Small intestine (tissue), 7 donors: ENCODE measurements at regions not wholly inside any gene's neighbourhood (a gene's known extent, or its start where the extent isn't known, plus 50 kb on each side); places are given as distances from the start of the nearest gene placed in this dataset.

Experiments used
- DNase-seq, 2 donors: peaks; one replicate each; pipeline versions ENCODE4 v3.0.0 to v3.0.0-alpha.2; 2013
- FAIRE-seq: peaks from 2 replicates; lab custom pipeline; 2012; peaks lifted over from hg19 to GRCh38; lab: Jason Lieb, UNC
- H3K27ac ChIP-seq, 3 donors: one replicate each; pipeline ENCODE4 v1.5.1; 2013; ENCODE audit warnings: low read length in 2 of 3, mild to moderate bottlenecking in 2 of 3, control low read depth in 1 of 3, inconsistent platforms in 1 of 3, low read depth in 1 of 3, moderate library complexity in 1 of 3
- H3K27me3 ChIP-seq, 3 donors: one replicate each; pipeline ENCODE4 v1.6.1; 2013; ENCODE audit warnings: low read length in 3 of 3, inconsistent platforms in 1 of 3; ENCODE audit not compliant: control insufficient read depth in 3 of 3, insufficient read depth in 3 of 3
- H3K36me3 ChIP-seq, 3 donors: one replicate each; pipeline ENCODE4 v1.6.1; 2013; ENCODE audit warnings: low read length in 3 of 3, inconsistent platforms in 1 of 3, low read depth in 1 of 3, mild to moderate bottlenecking in 1 of 3, moderate library complexity in 1 of 3; ENCODE audit not compliant: control insufficient read depth in 3 of 3, insufficient read depth in 2 of 3
- H3K4me1 ChIP-seq, 3 donors: one replicate each; pipeline ENCODE4 v1.6.1; 2013; ENCODE audit warnings: low read length in 2 of 3, inconsistent platforms in 1 of 3, low read depth in 1 of 3, mild to moderate bottlenecking in 1 of 3, moderate library complexity in 1 of 3; ENCODE audit not compliant: control insufficient read depth in 3 of 3, insufficient read depth in 2 of 3
- H3K4me3 ChIP-seq, 3 donors: one replicate each; pipeline ENCODE4 v1.5.1; 2013; ENCODE audit warnings: low read length in 3 of 3, control low read depth in 1 of 3, inconsistent platforms in 1 of 3, low read depth in 1 of 3, mild to moderate bottlenecking in 1 of 3, moderate library complexity in 1 of 3
- H3K9me3 ChIP-seq, 2 donors: one replicate each; pipeline ENCODE4 v1.6.1; 2013; ENCODE audit warnings: low read depth in 1 of 2, low read length in 1 of 2; ENCODE audit not compliant: control insufficient read depth in 2 of 2, insufficient read depth in 1 of 2
- WGBS, 3 donors: extraction: QIAGEN DNeasy Blood & Tissue Kit; methylation state at CpG; one replicate each; pipeline ENCODE4 v1.1.7; 2013; 5-methylcytosine and 5-hydroxymethylcytosine counted together
- donor health status: healthy with polysubstance abuse.
- donor health status: control.
- donor health status: control.
- donor health status: Bipolar disorder and iron deficiency.
- donor health status: healthy.

- Histone ChIP-seq H3K36me3 (no peaks in the 10 kb centered on the region), H3K27me3 (no peaks in the 10 kb centered on the region), H3K4me1 (no peaks in the 10 kb centered on the region), H3K9me3 (no peaks in the 10 kb centered on the region), H3K27ac (no peak overlapping the region), H3K4me3 (no peak overlapping the region)
- FAIRE-seq: no peak
- no peak for DNase-seq
- 32 to 44% (median 43%) methylated on average over 3 of the region's 3 CpGs for WGBS, 3 donors
Measured at GRCh38 chr18:45119876-45120275, 439.2 kb downstream of the SETBP1 start.

DNA sequence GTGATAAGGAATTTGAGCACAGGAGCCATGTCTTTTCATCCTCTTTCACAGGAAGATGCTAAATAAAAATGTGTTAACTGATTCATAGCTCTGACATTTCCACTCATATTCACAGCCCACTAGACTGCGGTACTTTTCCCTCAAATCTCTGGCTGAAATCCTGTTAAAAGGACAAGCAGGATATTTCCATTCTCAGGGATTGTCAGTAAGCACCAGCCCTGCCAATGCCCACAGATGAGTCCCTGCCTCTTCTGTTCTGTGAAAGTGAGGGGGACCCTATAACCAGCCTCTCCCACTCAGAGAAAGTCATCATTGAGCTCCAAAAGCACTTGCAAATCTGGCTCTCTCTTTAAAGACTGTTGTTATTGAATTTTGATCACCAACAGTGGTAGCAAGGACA lies 440.5 kb downstream of the SETBP1 start:
- no peak for DNase-seq
- no peaks in the 10 kb centered on the region for H3K27me3 ChIP-seq
- no peaks in the 10 kb centered on the region for H3K36me3 ChIP-seq
- no peak for FAIRE-seq
- WGBS, 3 donors: 88 to 100% (median 96%) methylated on average over 1 of the region's 1 CpG
- no peaks in the 10 kb centered on the region for H3K4me1 ChIP-seq
- H3K4me3 ChIP-seq: no peak overlapping the region
- no peaks in the 10 kb centered on the region for H3K9me3 ChIP-seq
- no peak overlapping the region for H3K27ac ChIP-seq

GRCh38 chr18:45122506-45122905 lies 441.8 kb downstream of the SETBP1 start:
- no peak overlapping the region for H3K4me3 ChIP-seq
- H3K27ac ChIP-seq: no peak overlapping the region
- H3K36me3 ChIP-seq: no peaks in the 10 kb centered on the region
- 89 to 92% (median 92%) methylated on average over 1 of the region's 1 CpG for WGBS, 3 donors
- no peak for DNase-seq
- H3K9me3 ChIP-seq: no peaks in the 10 kb centered on the region
- H3K27me3 ChIP-seq: no peaks in the 10 kb centered on the region
- FAIRE-seq: no peak
- no peaks in the 10 kb centered on the region for H3K4me1 ChIP-seq

- no peak for DNase-seq
- Histone ChIP-seq H3K27me3 (no peaks in the 10 kb centered on the region), H3K4me3 (no peak overlapping the region), H3K36me3 (no peaks in the 10 kb centered on the region), H3K4me1 (peaks cover 0 to 6% (median 0%) of the 10 kb centered on the region in 3 donors), H3K9me3 (no peaks in the 10 kb centered on the region), H3K27ac (no peak overlapping the region)
- FAIRE-seq: no peak
Measured at GRCh38 chr18:45127405-45127804, 446.7 kb downstream of the SETBP1 start.

- Histone ChIP-seq H3K4me1 (peaks cover 0 to 6% (median 0%) of the 10 kb centered on the region in 3 donors), H3K4me3 (no peak overlapping the region), H3K27me3 (no peaks in the 10 kb centered on the region), H3K9me3 (no peaks in the 10 kb centered on the region), H3K27ac (no peak overlapping the region), H3K36me3 (no peaks in the 10 kb centered on the region)
- 88 to 93% (median 90%) methylated on average over 1 of the region's 1 CpG for WGBS, 3 donors
- FAIRE-seq (no peak), DNase-seq (no peak)
Measured at GRCh38 chr18:45133276-45133675, 452.6 kb downstream of the SETBP1 start.

DNA sequence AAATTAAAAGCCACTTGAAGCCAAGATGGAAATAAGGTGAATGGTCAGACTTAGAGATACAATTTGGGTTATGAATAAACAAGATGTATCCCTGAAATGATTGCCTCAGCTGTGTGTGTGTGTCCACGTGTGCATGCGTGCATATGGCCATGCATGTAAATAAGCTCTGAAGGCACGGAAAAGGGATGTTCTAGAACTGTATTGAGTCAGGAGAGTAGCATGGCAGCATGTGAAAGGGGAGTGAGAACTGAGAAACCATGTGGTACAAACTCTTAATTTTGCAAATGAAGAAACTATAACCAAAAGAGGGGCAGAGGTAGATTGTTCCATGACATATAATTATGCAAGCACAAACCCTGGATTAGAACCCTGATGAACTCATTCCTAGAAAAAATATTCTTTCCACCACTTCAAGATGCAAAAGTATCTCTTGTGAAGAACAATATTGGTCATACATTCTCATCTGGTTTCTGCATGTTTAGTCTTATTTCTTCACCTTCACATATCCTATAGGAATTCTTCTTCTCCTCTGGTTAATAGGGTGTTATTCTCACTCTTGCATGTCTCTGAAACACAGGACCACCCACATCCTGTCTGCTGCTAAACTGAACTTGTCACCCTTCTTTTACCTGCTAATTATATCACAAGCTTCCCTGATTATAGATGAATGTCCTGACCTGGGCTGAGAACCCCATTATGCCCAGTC lies 455.8 kb downstream of the SETBP1 start:
- FAIRE-seq (no peak), DNase-seq (no peak)
- 87 to 91% (median 89%) methylated on average over 3 of the region's 3 CpGs for WGBS, 3 donors

GRCh38 chr18:45137087-45137419 lies 456.4 kb downstream of the SETBP1 start:
- DNase-seq (no peak), FAIRE-seq (no peak)
- no peaks in the 10 kb centered on the region for H3K4me1 ChIP-seq
- H3K9me3 ChIP-seq: no peaks in the 10 kb centered on the region
- H3K27ac ChIP-seq: no peak overlapping the region
- H3K27me3 ChIP-seq: no peaks in the 10 kb centered on the region
- no peak overlapping the region for H3K4me3 ChIP-seq
- no peaks in the 10 kb centered on the region for H3K36me3 ChIP-seq

More for the DNA sequence above, 455.8 kb downstream of the SETBP1 start:
- Histone ChIP-seq H3K4me1 (no peaks in the 10 kb centered on the region), H3K27ac (no peak overlapping the region), H3K36me3 (no peaks in the 10 kb centered on the region), H3K9me3 (no peaks in the 10 kb centered on the region), H3K27me3 (no peaks in the 10 kb centered on the region), H3K4me3 (no peak overlapping the region)

- Histone ChIP-seq H3K4me3 (no peak overlapping the region), H3K27me3 (no peaks in the 10 kb centered on the region), H3K27ac (no peak overlapping the region), H3K36me3 (no peaks in the 10 kb centered on the region), H3K9me3 (no peaks in the 10 kb centered on the region), H3K4me1 (no peaks in the 10 kb centered on the region)
- DNase-seq: no peak
- WGBS, 3 donors: 81 to 91% (median 85%) methylated on average over 4 of the region's 4 CpGs
- no peak for FAIRE-seq
Measured at GRCh38 chr18:45139478-45139877, 458.8 kb downstream of the SETBP1 start.

DNA sequence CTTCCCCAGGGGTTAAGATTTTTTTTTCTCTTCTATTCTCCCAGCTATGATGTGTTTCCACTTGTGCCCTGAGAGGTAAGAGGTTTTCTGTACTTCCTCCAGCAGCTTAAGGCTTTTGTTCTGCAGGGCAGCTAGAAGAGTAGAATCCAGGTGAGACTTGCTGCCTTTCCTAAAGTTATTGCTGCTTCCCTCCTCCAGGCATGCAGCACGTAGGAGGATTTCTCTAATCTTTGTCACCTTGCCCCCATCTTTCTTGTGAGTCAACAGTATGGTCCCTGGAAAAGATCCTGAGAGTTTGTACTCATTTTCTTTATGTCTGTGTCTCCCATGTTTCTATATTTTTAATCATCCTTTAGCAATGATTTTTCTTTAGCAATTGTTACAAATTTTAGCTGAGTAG lies 462.2 kb downstream of the SETBP1 start:
- WGBS, 3 donors: 44 to 65% (median 59%) methylated on average over 1 of the region's 1 CpG
- Histone ChIP-seq H3K36me3 (no peaks in the 10 kb centered on the region), H3K27me3 (no peaks in the 10 kb centered on the region), H3K27ac (no peak overlapping the region), H3K9me3 (no peaks in the 10 kb centered on the region), H3K4me1 (no peaks in the 10 kb centered on the region), H3K4me3 (no peak overlapping the region)
- DNase-seq (no peak), FAIRE-seq (no peak)
